C4-2B (cell line): ENCODE measurements at regions not wholly inside any gene's neighbourhood (a gene's known extent, or its start where the extent isn't known, plus 50 kb on each side); places are given as distances from the start of the nearest gene placed in this dataset.

Experiments used
- H3K27ac ChIP-seq: fragments of 450-650 bp; 2 replicates; pipeline ENCODE4 v1.5.1; 2017
- ZFX ChIP-seq: fragments of 450-650 bp; IDR thresholded peaks from 2 replicates; pipeline ENCODE4 v1.6.1; 2017
- TF ChIP-seq, protein P1 (sequence below): fragments of 450-650 bp; conservative IDR thresholded peaks from 2 replicates; pipeline ENCODE4 v1.5.1; 2017; ENCODE audit warnings: mild to moderate bottlenecking

DNA sequence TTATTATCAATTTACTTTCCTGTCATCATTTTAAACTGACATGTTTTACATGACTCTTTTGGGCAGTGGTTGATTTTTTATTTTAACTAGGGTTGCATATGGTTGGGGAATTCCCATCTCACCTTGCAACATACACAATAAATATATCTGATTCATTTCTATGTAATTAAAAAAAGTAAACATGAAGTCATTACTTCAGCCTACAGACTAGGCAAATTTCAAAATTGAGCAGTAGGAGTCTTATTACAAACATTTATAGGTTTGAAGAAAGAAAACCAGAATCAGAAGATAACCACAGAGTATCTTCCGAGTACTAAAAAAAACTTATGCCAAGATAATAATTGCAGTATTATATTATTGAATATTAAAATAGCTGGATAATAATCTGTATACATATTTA is 377.0 kb upstream of the VRK2 start:
- H3K27ac ChIP-seq: no peak overlapping the region
- TF ChIP-seq, protein P1, sequence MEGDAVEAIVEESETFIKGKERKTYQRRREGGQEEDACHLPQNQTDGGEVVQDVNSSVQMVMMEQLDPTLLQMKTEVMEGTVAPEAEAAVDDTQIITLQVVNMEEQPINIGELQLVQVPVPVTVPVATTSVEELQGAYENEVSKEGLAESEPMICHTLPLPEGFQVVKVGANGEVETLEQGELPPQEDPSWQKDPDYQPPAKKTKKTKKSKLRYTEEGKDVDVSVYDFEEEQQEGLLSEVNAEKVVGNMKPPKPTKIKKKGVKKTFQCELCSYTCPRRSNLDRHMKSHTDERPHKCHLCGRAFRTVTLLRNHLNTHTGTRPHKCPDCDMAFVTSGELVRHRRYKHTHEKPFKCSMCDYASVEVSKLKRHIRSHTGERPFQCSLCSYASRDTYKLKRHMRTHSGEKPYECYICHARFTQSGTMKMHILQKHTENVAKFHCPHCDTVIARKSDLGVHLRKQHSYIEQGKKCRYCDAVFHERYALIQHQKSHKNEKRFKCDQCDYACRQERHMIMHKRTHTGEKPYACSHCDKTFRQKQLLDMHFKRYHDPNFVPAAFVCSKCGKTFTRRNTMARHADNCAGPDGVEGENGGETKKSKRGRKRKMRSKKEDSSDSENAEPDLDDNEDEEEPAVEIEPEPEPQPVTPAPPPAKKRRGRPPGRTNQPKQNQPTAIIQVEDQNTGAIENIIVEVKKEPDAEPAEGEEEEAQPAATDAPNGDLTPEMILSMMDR: no peak
- no peak for TF ChIP-seq ZFX

DNA sequence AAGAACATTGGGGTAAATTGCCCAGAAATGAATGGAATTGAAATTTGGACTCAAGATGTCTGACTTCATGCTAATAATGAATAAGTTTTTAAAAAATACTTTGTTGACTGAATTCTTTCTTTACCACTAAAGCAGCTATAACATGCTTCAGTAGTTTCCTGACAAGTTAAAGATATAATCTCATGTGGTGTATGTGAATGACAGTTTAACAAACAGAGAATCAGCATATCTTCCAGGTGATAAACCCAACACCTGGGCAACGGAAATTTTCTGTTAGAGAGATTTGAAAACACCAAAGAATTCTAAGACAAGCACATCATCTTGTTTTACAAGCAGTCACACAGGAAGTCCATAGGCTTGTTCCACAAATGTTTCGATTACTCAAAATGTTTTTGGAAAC is 372.6 kb upstream of the VRK2 start:
- H3K27ac ChIP-seq: no peak overlapping the region
- TF ChIP-seq, protein P1: no peak
- TF ChIP-seq ZFX: no peak

DNA sequence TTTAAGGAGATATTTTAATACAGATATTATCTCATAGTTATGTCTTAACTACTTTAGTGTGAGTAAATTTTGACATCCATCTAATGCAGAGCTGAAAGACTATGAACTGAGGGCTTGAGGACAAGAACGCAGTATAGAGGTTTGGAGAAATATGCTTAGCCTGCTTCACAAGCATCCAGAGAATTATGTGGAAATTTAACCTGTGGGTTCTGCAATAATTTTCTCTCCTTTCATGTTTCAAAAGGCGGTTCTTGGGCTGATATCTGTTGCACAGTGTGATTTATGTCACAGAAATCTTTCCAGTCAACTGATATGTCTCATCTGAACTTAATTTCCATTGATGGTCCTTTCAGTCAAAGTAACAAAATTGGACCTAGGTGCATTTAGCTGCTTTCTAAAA is 371.9 kb upstream of the VRK2 start:
- no peak overlapping the region for H3K27ac ChIP-seq
- no peak for TF ChIP-seq ZFX
- TF ChIP-seq, protein P1: no peak

DNA sequence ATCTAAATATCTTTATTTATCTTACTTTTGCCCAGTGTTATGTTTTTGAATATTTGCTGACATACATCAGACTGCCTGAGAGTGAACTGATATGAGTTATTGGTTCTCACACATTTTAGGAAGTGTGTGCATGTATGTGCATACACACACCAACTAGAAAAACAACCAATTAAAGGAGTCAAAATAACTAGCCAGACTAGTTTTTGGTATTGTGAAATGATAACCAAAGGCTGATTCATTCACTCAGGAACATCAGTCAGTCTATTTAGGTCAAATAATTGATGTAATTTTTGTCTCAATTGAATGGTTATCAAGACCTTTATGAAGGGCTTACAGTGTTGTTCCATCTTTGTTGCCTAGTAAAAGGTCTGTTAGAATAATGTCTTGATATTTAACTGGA is 369.3 kb upstream of the VRK2 start:
- no peak overlapping the region for H3K27ac ChIP-seq
- TF ChIP-seq ZFX: no peak
- TF ChIP-seq, protein P1: no peak

DNA sequence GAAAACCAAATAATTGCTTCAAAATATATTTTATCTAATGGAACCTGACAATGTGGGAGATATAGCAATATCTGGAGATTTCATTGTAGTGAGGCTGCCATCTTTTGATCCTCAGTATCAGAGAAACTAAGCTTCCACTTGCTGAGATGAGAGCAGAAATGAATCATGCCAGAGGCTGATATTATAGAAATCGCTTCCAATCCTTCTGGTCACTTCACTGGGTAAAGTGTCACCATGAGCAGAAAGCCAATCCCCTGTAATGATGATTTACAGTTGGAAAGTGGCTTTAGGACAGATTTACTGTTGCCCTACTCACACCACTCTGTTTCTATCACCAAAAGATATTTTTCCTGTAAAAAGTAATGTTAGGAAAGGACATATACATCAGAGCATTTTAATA is 365.0 kb upstream of the VRK2 start:
- no peak overlapping the region for H3K27ac ChIP-seq
- TF ChIP-seq, protein P1: no peak
- no peak for TF ChIP-seq ZFX

DNA sequence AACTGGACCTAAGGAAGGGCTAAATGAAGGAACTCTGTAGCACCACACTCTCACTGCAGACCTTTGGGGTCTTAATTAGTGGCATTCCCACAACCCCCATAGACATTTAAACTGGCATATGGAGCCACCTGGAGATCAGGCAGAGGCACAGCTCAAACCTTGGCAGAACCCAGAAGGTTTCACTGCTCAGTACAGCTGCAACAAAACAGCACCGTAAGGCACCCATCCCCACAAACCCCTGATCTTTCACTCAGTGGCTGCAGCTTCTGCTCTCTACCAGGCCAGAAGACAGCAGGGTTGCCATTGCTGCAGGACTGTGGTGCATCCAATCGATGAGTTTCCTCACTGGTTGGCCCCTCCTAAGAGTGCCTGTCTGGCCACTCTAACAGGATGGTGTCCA is 361.6 kb upstream of the VRK2 start:
- TF ChIP-seq, protein P1: no peak
- no peak for TF ChIP-seq ZFX

DNA sequence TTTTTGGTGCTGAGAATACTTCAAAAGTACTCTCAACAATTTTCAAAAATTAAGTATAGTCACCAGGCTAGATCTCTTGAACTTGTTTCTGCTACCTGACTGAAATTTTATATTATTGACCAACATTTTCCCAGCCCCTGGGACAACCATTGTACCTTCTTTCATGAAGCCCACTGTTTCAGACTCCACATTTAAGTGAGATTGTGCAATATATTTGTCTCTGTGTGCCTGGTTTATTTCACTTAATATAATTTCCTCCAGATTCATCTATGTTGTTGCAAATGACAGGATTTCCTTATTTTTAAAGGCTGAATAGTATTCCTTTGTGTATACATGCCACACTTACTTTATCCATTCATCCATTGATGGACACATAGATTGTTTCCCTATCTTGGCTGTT is 354.2 kb upstream of the VRK2 start:
- no peak overlapping the region for H3K27ac ChIP-seq
- no peak for TF ChIP-seq ZFX
- TF ChIP-seq, protein P1: no peak

More for the DNA sequence above, 361.6 kb upstream of the VRK2 start:
- no peak overlapping the region for H3K27ac ChIP-seq
